ENCODE measurements at regions not wholly inside any gene's neighbourhood (a gene's known extent, or its start where the extent isn't known, plus 50 kb on each side); places are given as distances from the start of the nearest gene placed in this dataset.
"Not testable (repeated sequence)": the region's sequence is repeated elsewhere in the genome, so short reads cannot be mapped to it uniquely, and the experiment has no call there.

DNA sequence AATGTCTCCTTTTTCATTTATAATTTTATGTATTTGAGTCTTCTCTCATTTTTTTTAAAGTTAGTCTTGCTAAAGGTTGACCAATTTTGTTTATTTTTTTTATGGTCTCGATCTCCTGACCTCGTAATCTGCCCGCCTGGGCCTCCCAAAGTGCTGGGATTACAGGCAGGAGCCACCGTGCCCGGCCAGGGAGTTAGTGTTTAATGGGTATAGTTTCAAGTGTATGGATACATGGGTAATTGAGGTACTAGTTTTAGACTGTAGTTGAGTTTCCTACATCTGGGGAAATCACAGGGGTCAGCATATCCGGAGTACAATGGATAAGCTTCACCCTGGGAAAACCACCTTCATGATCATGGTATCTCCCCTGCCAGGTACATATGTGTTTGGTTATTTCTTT, 267.3 kb upstream of the KCND2 start:
- no peaks in the 10 kb centered on the region for H3K4me1 ChIP-seq (ENCODE audit: control insufficient read depth in 4 of 4, insufficient read depth in 4 of 4, low read length in 3 of 4)
- TF ChIP-seq, protein P1, sequence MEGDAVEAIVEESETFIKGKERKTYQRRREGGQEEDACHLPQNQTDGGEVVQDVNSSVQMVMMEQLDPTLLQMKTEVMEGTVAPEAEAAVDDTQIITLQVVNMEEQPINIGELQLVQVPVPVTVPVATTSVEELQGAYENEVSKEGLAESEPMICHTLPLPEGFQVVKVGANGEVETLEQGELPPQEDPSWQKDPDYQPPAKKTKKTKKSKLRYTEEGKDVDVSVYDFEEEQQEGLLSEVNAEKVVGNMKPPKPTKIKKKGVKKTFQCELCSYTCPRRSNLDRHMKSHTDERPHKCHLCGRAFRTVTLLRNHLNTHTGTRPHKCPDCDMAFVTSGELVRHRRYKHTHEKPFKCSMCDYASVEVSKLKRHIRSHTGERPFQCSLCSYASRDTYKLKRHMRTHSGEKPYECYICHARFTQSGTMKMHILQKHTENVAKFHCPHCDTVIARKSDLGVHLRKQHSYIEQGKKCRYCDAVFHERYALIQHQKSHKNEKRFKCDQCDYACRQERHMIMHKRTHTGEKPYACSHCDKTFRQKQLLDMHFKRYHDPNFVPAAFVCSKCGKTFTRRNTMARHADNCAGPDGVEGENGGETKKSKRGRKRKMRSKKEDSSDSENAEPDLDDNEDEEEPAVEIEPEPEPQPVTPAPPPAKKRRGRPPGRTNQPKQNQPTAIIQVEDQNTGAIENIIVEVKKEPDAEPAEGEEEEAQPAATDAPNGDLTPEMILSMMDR (IDR thresholded peaks at IDR 0.05; ENCODE audit: low read depth, low read length, missing input control), result no peak
- TF ChIP-seq JUND (IDR thresholded peaks at IDR 0.05) (no peak), NR2F2 (IDR thresholded peaks at IDR 0.05) (no peak), FOXA2 (IDR thresholded peaks at IDR 0.05) (no peak), RXRA (IDR thresholded peaks at IDR 0.05) (no peak)
- H3K36me3 ChIP-seq (ENCODE audit: control insufficient read depth in 4 of 4, insufficient read depth in 3 of 4, low read depth in 1 of 4, low read length in 3 of 4), result no peaks in the 10 kb centered on the region
- H3K9ac ChIP-seq (ENCODE audit: low read depth in 1 of 2, low read length in 2 of 2), result no peak overlapping the region
- no peak overlapping the region for H3K27ac ChIP-seq (ENCODE audit: low read depth in 1 of 2, low read length in 2 of 2)
- DNase-seq (ENCODE audit: low spot score), result no peak
- H3K4me3 ChIP-seq (ENCODE audit: low read depth in 1 of 3, low read length in 3 of 3), result no peak overlapping the region
- H3K9me3 ChIP-seq (ENCODE audit: control insufficient read depth in 4 of 4, low read length in 3 of 4), result no peaks in the 10 kb centered on the region
- no peaks in the 10 kb centered on the region for H3K27me3 ChIP-seq (ENCODE audit: control insufficient read depth in 4 of 4, insufficient read depth in 4 of 4, low read length in 3 of 4)
- WGBS, result 75% methylated on average over 6 of the region's 6 CpGs

DNA sequence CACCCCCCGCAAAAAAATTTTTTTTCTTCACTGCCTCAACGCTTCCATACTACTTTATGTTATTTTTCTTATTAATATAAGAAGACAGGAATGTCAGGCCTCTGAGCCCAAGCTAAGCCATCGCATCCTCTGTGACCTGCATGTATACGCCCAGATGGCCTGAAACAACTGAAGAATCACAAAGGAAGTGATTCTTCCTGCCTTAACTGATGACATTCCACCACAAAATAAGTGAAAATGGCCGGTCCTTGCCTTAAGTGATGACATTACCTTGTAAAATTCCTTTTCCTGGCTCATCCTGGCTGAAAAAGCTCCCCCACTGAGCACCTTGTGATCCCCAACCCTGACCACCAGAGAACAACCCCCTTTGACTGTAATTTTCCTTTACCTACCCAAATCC, 258.7 kb upstream of the KCND2 start:
- not testable (repeated sequence) for H3K9ac ChIP-seq (ENCODE audit: low read depth in 1 of 2, low read length in 2 of 2); H3K27me3 ChIP-seq (ENCODE audit: control insufficient read depth in 4 of 4, insufficient read depth in 4 of 4, low read length in 3 of 4); DNase-seq (ENCODE audit: low spot score); H3K9me3 ChIP-seq (ENCODE audit: control insufficient read depth in 4 of 4, low read length in 3 of 4); H3K4me3 ChIP-seq (ENCODE audit: low read depth in 1 of 3, low read length in 3 of 3); H3K36me3 ChIP-seq (ENCODE audit: control insufficient read depth in 4 of 4, insufficient read depth in 3 of 4, low read depth in 1 of 4, low read length in 3 of 4); H3K27ac ChIP-seq (ENCODE audit: low read depth in 1 of 2, low read length in 2 of 2); H3K4me1 ChIP-seq (ENCODE audit: control insufficient read depth in 4 of 4, insufficient read depth in 4 of 4, low read length in 3 of 4)
- WGBS, result 79% methylated on average over 5 of the region's 5 CpGs

DNA sequence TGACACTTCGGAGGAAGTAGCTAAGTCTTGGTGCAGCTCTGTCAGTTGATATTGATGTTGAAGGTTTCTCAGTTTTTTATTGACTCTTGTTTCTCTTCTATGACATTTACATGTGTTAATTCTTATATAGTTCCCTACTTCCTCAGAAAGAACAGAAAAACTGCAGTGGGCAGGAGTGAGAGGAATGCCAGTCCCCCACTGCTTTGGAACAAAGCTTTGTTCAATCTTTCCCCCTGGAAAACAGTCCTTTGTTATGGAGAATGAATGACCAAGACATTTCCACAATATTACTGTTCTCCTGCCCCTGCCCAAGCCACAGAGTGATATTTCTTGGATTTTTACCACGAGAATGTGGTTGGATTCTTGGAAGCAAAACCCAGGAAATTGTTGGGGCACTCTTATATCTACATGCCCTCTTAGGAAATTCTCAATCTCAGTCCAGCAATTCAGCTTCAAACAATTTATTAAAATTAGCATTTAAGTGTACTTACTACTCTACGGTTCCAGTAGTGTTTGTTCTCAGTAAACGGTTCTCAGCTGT, 258.0 kb upstream of the KCND2 start:
- H3K27ac ChIP-seq (ENCODE audit: low read depth in 1 of 2, low read length in 2 of 2), result no peak overlapping the region
- H3K9ac ChIP-seq (ENCODE audit: low read depth in 1 of 2, low read length in 2 of 2), result no peak overlapping the region
- no peaks in the 10 kb centered on the region for H3K9me3 ChIP-seq (ENCODE audit: control insufficient read depth in 4 of 4, low read length in 3 of 4)
- TF ChIP-seq, protein P2, sequence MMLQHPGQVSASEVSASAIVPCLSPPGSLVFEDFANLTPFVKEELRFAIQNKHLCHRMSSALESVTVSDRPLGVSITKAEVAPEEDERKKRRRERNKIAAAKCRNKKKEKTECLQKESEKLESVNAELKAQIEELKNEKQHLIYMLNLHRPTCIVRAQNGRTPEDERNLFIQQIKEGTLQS (IDR thresholded peaks at IDR 0.05), result no peak
- TF ChIP-seq RXRA (IDR thresholded peaks at IDR 0.05) (no peak), SP1 (IDR thresholded peaks at IDR 0.05) (no peak), EGR1 (IDR thresholded peaks at IDR 0.05; ENCODE audit: low read depth in 2 of 2) (no peak)
- WGBS, result 46% methylated on average over 4 of the region's 4 CpGs
- H3K36me3 ChIP-seq (ENCODE audit: control insufficient read depth in 4 of 4, insufficient read depth in 3 of 4, low read depth in 1 of 4, low read length in 3 of 4), result no peaks in the 10 kb centered on the region
- DNase-seq (ENCODE audit: low spot score), result no peak
- H3K27me3 ChIP-seq (ENCODE audit: control insufficient read depth in 4 of 4, insufficient read depth in 4 of 4, low read length in 3 of 4), result no peaks in the 10 kb centered on the region
- H3K4me3 ChIP-seq (ENCODE audit: low read depth in 1 of 3, low read length in 3 of 3), result no peak overlapping the region
- H3K4me1 ChIP-seq (ENCODE audit: control insufficient read depth in 4 of 4, insufficient read depth in 4 of 4, low read length in 3 of 4), result no peaks in the 10 kb centered on the region

DNA sequence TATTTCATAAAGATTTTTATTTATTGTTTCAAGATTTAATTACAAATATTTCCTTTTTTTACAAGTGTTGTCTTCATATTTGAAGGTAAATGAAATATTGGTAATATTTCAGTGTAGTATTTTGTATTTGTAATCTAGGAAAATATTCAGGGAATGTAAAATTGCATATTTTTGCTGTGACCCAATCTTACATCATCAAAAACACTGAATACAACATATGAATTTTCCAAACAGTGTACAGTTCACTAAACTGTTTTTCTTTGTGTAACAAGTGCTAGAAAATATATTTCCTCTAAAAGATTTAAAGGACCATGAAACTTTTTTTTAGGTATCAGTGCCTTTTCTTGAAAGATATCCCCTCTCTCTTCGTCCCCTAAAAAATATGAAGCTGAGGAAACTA, 251.9 kb upstream of the KCND2 start:
- Histone ChIP-seq H3K36me3 (ENCODE audit: control insufficient read depth in 4 of 4, insufficient read depth in 3 of 4, low read depth in 1 of 4, low read length in 3 of 4) (no peaks in the 10 kb centered on the region), H3K9ac (ENCODE audit: low read depth in 1 of 2, low read length in 2 of 2) (no peak overlapping the region), H3K4me3 (ENCODE audit: low read depth in 1 of 3, low read length in 3 of 3) (no peak overlapping the region), H3K27me3 (ENCODE audit: control insufficient read depth in 4 of 4, insufficient read depth in 4 of 4, low read length in 3 of 4) (no peaks in the 10 kb centered on the region), H3K27ac (ENCODE audit: low read depth in 1 of 2, low read length in 2 of 2) (no peak overlapping the region), H3K4me1 (ENCODE audit: control insufficient read depth in 4 of 4, insufficient read depth in 4 of 4, low read length in 3 of 4) (no peaks in the 10 kb centered on the region), H3K9me3 (ENCODE audit: control insufficient read depth in 4 of 4, low read length in 3 of 4) (no peaks in the 10 kb centered on the region)
- no peak for TF ChIP-seq RAD21 (IDR thresholded peaks at IDR 0.05)
- TF ChIP-seq, protein P3, sequence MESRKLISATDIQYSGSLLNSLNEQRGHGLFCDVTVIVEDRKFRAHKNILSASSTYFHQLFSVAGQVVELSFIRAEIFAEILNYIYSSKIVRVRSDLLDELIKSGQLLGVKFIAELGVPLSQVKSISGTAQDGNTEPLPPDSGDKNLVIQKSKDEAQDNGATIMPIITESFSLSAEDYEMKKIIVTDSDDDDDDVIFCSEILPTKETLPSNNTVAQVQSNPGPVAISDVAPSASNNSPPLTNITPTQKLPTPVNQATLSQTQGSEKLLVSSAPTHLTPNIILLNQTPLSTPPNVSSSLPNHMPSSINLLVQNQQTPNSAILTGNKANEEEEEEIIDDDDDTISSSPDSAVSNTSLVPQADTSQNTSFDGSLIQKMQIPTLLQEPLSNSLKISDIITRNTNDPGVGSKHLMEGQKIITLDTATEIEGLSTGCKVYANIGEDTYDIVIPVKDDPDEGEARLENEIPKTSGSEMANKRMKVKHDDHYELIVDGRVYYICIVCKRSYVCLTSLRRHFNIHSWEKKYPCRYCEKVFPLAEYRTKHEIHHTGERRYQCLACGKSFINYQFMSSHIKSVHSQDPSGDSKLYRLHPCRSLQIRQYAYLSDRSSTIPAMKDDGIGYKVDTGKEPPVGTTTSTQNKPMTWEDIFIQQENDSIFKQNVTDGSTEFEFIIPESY (IDR thresholded peaks at IDR 0.05), result no peak
- TF ChIP-seq HNF4G (IDR thresholded peaks at IDR 0.05), result no peak
- TF ChIP-seq RXRA (IDR thresholded peaks at IDR 0.05), result no peak
- TF ChIP-seq FOXA2 (IDR thresholded peaks at IDR 0.05), result no peak
- no peak for TF ChIP-seq TAF1 (conservative IDR thresholded peaks at IDR 0.05)
- no peak for TF ChIP-seq HNF4A (conservative IDR thresholded peaks at IDR 0.05)
- no peak for TF ChIP-seq YY1 (IDR thresholded peaks at IDR 0.05)
- no peak for TF ChIP-seq NR2F2 (IDR thresholded peaks at IDR 0.05)
- no peak for TF ChIP-seq JUND (IDR thresholded peaks at IDR 0.05)
- TF ChIP-seq, protein P4, sequence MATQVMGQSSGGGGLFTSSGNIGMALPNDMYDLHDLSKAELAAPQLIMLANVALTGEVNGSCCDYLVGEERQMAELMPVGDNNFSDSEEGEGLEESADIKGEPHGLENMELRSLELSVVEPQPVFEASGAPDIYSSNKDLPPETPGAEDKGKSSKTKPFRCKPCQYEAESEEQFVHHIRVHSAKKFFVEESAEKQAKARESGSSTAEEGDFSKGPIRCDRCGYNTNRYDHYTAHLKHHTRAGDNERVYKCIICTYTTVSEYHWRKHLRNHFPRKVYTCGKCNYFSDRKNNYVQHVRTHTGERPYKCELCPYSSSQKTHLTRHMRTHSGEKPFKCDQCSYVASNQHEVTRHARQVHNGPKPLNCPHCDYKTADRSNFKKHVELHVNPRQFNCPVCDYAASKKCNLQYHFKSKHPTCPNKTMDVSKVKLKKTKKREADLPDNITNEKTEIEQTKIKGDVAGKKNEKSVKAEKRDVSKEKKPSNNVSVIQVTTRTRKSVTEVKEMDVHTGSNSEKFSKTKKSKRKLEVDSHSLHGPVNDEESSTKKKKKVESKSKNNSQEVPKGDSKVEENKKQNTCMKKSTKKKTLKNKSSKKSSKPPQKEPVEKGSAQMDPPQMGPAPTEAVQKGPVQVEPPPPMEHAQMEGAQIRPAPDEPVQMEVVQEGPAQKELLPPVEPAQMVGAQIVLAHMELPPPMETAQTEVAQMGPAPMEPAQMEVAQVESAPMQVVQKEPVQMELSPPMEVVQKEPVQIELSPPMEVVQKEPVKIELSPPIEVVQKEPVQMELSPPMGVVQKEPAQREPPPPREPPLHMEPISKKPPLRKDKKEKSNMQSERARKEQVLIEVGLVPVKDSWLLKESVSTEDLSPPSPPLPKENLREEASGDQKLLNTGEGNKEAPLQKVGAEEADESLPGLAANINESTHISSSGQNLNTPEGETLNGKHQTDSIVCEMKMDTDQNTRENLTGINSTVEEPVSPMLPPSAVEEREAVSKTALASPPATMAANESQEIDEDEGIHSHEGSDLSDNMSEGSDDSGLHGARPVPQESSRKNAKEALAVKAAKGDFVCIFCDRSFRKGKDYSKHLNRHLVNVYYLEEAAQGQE (IDR thresholded peaks at IDR 0.05), result no peak
- no peak for TF ChIP-seq GABPA (IDR thresholded peaks at IDR 0.05 in 1 of 2, conservative IDR thresholded peaks at IDR 0.05 in 1 of 2)
- TF ChIP-seq SP1 (IDR thresholded peaks at IDR 0.05), result no peak
- TF ChIP-seq EGR1 (IDR thresholded peaks at IDR 0.05; ENCODE audit: low read depth in 2 of 2), result no peak
- 53% methylated on average over 1 of the region's 1 CpG for WGBS
- DNase-seq (ENCODE audit: low spot score), result no peak

Data from liver (tissue), 8 donors.